DMS 273 (cell line): ENCODE measurements at regions not wholly inside any gene's neighbourhood (a gene's known extent, or its start where the extent isn't known, plus 50 kb on each side); places are given as distances from the start of the nearest gene placed in this dataset.
"Not testable (repeated sequence)": the region's sequence is repeated elsewhere in the genome, so short reads cannot be mapped to it uniquely, and the experiment has no call there.

Source experiments
- DNase-seq: peaks from one replicate; lab custom pipeline; 2025; ENCODE audit not compliant: unreplicated experiment; lab: John Stamatoyannopoulos, UW

- no peak for DNase-seq
These were observed 80.5 kb upstream of the PPARGC1A start for GRCh38 chr4:23970201-23970850.

- DNase-seq = no peak
These were observed 79.8 kb upstream of the PPARGC1A start for GRCh38 chr4:23969635-23970145.

- DNase-seq = no peak
These were observed 77.4 kb upstream of the PPARGC1A start for GRCh38 chr4:23967281-23967680.

- DNase-seq = peak; percentile 13
These were observed 76.9 kb upstream of the PPARGC1A start for GRCh38 chr4:23966725-23967124.

- no peak for DNase-seq
These were observed 72.6 kb upstream of the PPARGC1A start for GRCh38 chr4:23962462-23962861.

- not testable (repeated sequence) for DNase-seq
These were observed 71.5 kb upstream of the PPARGC1A start for GRCh38 chr4:23961395-23961794.

- DNase-seq = peak; percentile 17
These were observed 69.7 kb upstream of the PPARGC1A start for GRCh38 chr4:23959396-23960148.

- no peak for DNase-seq
These were observed 68.9 kb upstream of the PPARGC1A start for GRCh38 chr4:23958749-23959148.

- no peak for DNase-seq
These were observed 67.6 kb upstream of the PPARGC1A start for GRCh38 chr4:23957465-23957864.

GRCh38 chr4:23956601-23957364, 66.9 kb upstream of the PPARGC1A start:
- no peak for DNase-seq

GRCh38 chr4:23952258-23952657, 62.4 kb upstream of the PPARGC1A start:
- DNase-seq = no peak

- no peak for DNase-seq
These were observed 58.0 kb upstream of the PPARGC1A start for GRCh38 chr4:23947826-23948225.

- DNase-seq = no peak
These were observed 56.5 kb upstream of the PPARGC1A start for GRCh38 chr4:23946299-23946698.

- no peak for DNase-seq
These were observed 55.7 kb upstream of the PPARGC1A start for GRCh38 chr4:23945451-23946017.

- not testable (repeated sequence) for DNase-seq
These were observed 54.7 kb upstream of the PPARGC1A start for GRCh38 chr4:23944556-23944955.

GRCh38 chr4:23943478-23943877, 53.6 kb upstream of the PPARGC1A start:
- no peak for DNase-seq

GRCh38 chr4:23942471-23942870, 52.6 kb upstream of the PPARGC1A start:
- DNase-seq = no peak
